NT2/D1 (cell line): ENCODE measurements at regions not wholly inside any gene's neighbourhood (a gene's known extent, or its start where the extent isn't known, plus 50 kb on each side); places are given as distances from the start of the nearest gene placed in this dataset.

ENCODE experiments used
- DNase-seq: peaks from one replicate; pipeline ENCODE4 v3.0.0-alpha.2; 2011; ENCODE audit warnings: low read depth, low spot score
- H3K27me3 ChIP-seq: 2 replicates; pipeline ENCODE4 v1.6.0; 2011; ENCODE audit warnings: mild to moderate bottlenecking; ENCODE audit not compliant: insufficient read length, insufficient read depth
- H3K36me3 ChIP-seq: 2 replicates; pipeline ENCODE4 v1.6.1; 2011; ENCODE audit warnings: mild to moderate bottlenecking, low read length, mixed read lengths; ENCODE audit not compliant: insufficient read depth, insufficient read length
- H3K4me1 ChIP-seq: 2 replicates; pipeline ENCODE4 v1.5.1; 2011; ENCODE audit not compliant: insufficient read depth, insufficient read length
- H3K4me3 ChIP-seq: 2 replicates; pipeline ENCODE4 v1.5.1; 2011; ENCODE audit warnings: low read depth; ENCODE audit not compliant: insufficient read length
- H3K9ac ChIP-seq: 2 replicates; pipeline ENCODE4 v1.6.0; 2011; ENCODE audit warnings: low read depth; ENCODE audit not compliant: insufficient read length
- H3K9me3 ChIP-seq: 2 replicates; pipeline ENCODE4 v1.5.1; 2011; ENCODE audit warnings: mild to moderate bottlenecking, low read length; ENCODE audit not compliant: insufficient read depth
- SUZ12 ChIP-seq: IDR thresholded peaks from 2 replicates; pipeline ENCODE4 v1.6.1; 2011; ENCODE audit not compliant: insufficient read length, insufficient read depth; ENCODE audit errors: extremely low read depth
- YY1 ChIP-seq: IDR thresholded peaks from 2 replicates; pipeline ENCODE4 v1.6.1; 2011; ENCODE audit not compliant: insufficient read length, insufficient read depth
- ZNF274 ChIP-seq: IDR thresholded peaks from 2 replicates; pipeline ENCODE4 v1.6.1; 2011; ENCODE audit warnings: mild to moderate bottlenecking, low read depth, low read length

DNA sequence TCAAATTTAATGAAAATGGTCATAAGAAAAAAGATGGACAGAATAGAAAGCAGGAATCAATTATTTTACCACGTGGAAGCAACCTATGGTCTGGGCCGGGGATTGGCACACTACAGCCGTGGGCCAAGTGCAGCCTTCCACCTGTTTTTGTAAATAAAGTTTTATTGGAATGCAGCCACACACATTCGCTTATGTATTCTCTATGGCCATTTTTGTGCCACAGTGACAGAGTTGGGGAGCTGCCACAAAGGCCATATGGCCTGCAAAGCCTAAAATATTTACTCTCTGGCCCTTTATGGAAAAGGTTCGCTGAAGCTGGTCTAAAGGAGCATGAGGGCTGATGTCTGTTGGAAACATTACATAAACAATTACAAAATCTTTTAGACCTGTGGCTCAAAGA lies 144.8 kb downstream of the TMCO5A start:
- no peak for DNase-seq
- TF ChIP-seq ZNF274 (no peak), YY1 (no peak), SUZ12 (no peak)
- Histone ChIP-seq H3K27me3 (peaks cover 4% of the 10 kb centered on the region), H3K9me3 (no peaks in the 10 kb centered on the region), H3K36me3 (no peaks in the 10 kb centered on the region), H3K4me3 (no peak overlapping the region), H3K9ac (no peak overlapping the region), H3K4me1 (no peaks in the 10 kb centered on the region)

DNA sequence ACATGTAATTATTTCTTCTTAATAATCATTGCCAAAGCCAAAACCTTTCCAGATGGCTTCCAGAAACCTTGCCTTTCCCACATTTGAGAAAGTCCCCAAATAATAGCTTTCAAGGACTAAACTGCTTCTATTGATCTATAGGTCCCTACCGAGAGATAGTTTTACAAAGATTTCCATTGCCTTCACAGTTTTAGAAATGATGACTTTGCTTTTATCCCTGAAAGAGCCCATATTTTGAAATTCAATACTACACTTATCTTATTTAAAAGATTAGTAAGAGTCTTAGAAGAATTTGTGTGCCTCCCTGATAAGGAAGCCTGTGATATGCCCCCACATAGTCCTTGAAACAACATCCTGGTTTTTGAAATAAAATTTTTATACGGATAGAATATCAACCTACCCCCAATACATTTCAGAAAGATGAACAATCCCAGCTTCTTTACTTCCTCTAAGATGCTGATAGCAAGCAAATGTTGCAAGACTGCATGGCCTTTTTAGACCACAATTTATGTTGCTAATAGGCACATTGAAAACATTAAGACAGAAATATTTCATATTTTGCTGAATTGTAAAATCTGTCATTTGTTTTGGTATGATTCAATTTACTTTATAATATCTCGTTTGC lies 146.3 kb downstream of the TMCO5A start:
- Histone ChIP-seq H3K36me3 (no peaks in the 10 kb centered on the region), H3K27me3 (no peaks in the 10 kb centered on the region), H3K9me3 (no peaks in the 10 kb centered on the region), H3K4me3 (no peak overlapping the region), H3K4me1 (no peaks in the 10 kb centered on the region), H3K9ac (no peak overlapping the region)
- TF ChIP-seq SUZ12 (no peak), ZNF274 (no peak), YY1 (no peak)
- DNase-seq: no peak

GRCh38 chr15:38084289-38084688 lies 149.8 kb downstream of the TMCO5A start:
- H3K4me3 ChIP-seq: no peak overlapping the region
- TF ChIP-seq YY1 (no peak), SUZ12 (no peak), ZNF274 (no peak)
- no peak for DNase-seq
- no peaks in the 10 kb centered on the region for H3K36me3 ChIP-seq
- H3K9me3 ChIP-seq: no peaks in the 10 kb centered on the region
- no peaks in the 10 kb centered on the region for H3K27me3 ChIP-seq
- H3K4me1 ChIP-seq: no peaks in the 10 kb centered on the region
- H3K9ac ChIP-seq: no peak overlapping the region

DNA sequence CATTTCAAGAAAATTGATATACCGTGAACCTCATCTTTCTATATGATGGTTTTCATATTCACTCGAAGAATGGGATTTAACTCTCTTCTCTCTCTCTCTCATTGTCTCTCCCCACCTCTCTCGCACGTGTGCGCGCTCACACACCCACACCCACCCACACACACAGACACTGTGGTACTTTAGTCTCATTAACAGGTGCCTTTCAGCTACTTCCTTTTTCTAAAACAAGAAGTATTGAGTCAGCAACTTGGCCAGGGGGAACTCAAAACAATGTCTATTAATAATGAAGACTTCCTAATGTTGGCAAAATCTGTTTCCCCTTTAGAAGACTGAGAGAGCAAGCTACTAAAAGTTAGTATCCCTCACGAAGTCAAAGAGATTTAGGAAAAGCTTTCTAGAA lies 150.7 kb downstream of the TMCO5A start:
- no peaks in the 10 kb centered on the region for H3K4me1 ChIP-seq

DNA sequence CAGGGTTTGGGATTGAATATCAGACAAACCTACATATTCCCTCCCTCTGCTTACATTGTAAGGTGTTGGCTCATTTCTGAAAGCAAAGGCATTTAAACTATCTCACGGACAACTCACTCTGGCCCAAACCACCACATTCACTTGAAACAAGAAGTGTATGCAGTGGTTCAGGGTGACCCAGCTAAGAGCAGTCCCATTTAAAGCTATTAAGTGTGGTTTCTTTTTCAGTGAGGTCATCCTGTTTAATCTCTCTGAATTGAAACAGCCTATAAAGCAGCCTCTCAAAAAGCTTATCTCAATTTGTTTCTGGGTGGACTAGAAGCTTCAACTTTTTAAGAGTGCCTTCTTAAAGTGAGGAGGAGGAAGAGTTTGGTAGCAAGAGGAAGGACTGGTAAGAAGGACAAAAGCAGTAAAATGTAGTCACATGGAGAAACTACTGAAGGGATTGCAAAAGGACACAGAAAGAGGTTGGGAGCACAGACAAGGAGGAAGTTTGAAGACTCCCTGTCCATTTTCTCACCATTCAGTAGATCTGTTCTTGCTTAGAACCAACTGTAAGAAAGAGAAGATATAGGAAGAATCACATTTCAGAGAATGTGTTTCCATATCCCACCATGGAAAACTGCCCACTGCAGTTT lies 151.6 kb downstream of the TMCO5A start:
- DNase-seq: no peak
- Histone ChIP-seq H3K27me3 (no peaks in the 10 kb centered on the region), H3K4me1 (no peaks in the 10 kb centered on the region), H3K9ac (no peak overlapping the region), H3K4me3 (no peak overlapping the region), H3K36me3 (no peaks in the 10 kb centered on the region), H3K9me3 (no peaks in the 10 kb centered on the region)
- TF ChIP-seq SUZ12 (no peak), ZNF274 (no peak), YY1 (no peak)

More for the DNA sequence above, 150.7 kb downstream of the TMCO5A start:
- H3K4me3 ChIP-seq: no peak overlapping the region
- H3K9me3 ChIP-seq: no peaks in the 10 kb centered on the region
- H3K27me3 ChIP-seq: no peaks in the 10 kb centered on the region
- DNase-seq: no peak
- no peak overlapping the region for H3K9ac ChIP-seq
- no peaks in the 10 kb centered on the region for H3K36me3 ChIP-seq
- TF ChIP-seq YY1 (no peak), ZNF274 (no peak)

DNA sequence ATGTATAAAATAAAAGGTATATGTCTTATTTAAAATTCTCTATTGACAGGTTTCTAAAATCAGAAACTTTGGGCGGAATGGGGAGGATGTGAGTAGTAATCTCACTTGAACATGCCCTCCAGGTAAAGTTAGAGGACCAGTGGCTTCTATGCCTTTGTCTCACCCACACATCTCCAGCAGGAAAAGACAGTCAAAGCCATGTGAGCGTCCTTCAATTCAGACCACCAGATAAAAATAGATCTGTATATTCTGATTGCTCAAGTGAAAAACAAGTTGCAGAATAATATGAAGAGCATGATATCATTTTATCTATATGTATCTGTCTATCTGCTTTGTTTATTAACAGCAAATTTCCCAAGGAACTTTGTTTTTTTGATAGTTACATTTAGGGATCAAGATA lies 152.2 kb downstream of the TMCO5A start:
- Histone ChIP-seq H3K4me3 (no peak overlapping the region), H3K9me3 (no peaks in the 10 kb centered on the region), H3K27me3 (no peaks in the 10 kb centered on the region), H3K4me1 (no peaks in the 10 kb centered on the region), H3K9ac (no peak overlapping the region), H3K36me3 (no peaks in the 10 kb centered on the region)
- DNase-seq: no peak
- TF ChIP-seq ZNF274: no peak
- TF ChIP-seq YY1: no peak
- no peak for TF ChIP-seq SUZ12

DNA sequence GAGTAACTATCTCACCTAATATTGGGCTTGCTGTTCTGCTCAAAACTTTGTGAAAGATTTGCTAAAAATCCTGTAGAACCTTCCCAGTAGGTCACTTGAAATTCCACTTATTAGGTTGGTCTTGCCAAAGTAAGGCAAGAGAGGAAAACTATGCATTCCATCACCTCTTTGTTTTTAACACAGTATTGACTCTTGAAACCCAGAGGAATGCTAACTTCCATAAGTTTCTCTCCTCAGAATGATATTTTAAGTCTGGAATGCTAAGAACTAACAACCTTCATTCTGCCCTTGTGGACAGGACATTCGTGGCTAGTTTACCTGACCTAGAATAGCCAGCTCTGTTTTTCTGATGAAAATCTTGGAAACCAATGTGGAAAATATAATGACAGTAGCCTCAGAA lies 154.5 kb downstream of the TMCO5A start:
- no peaks in the 10 kb centered on the region for H3K9me3 ChIP-seq
- DNase-seq: no peak
- no peak overlapping the region for H3K4me3 ChIP-seq
- H3K9ac ChIP-seq: no peak overlapping the region
- H3K4me1 ChIP-seq: no peaks in the 10 kb centered on the region
- H3K36me3 ChIP-seq: no peaks in the 10 kb centered on the region
- TF ChIP-seq ZNF274: no peak
- TF ChIP-seq YY1: no peak
- no peak for TF ChIP-seq SUZ12
- no peaks in the 10 kb centered on the region for H3K27me3 ChIP-seq
